ENCODE measurements at regions not wholly inside any gene's neighbourhood (a gene's known extent, or its start where the extent isn't known, plus 50 kb on each side); places are given as distances from the start of the nearest gene placed in this dataset.
"Not testable (repeated sequence)": the region's sequence is repeated elsewhere in the genome, so short reads cannot be mapped to it uniquely, and the experiment has no call there.

- no peak for TF ChIP-seq ZFX (IDR thresholded peaks at IDR 0.05)
- TF ChIP-seq CTCF (conservative IDR thresholded peaks at IDR 0.05) = no peak
- no peak overlapping the region for H3K27ac ChIP-seq
These were observed 113.2 kb upstream of the VWC2 start for GRCh38 chr7:49660170-49660783.

- TF ChIP-seq CTCF (conservative IDR thresholded peaks at IDR 0.05) (no peak), ZFX (IDR thresholded peaks at IDR 0.05) (no peak)
- no peak overlapping the region for H3K27ac ChIP-seq
These were observed 112.5 kb upstream of the VWC2 start for GRCh38 chr7:49660976-49661375.

DNA sequence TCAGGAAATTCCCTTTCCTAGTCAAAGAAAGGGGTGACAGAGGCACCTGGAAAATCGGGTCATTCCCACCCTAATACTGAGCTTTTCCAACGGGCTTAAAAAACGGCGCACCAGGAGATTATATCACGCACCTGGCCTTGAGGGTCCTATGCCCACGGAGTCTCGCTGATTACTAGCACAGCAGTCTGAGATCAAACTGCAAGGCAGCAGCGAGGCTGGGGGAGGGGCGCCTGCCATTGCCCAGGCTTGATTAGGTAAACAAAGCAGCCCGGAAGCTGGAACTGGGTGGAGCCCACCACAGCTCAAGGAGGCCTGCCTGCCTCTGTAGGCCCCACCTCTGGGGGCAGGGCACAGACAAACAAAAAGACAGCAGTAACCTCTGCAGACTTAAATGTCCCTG, 107.5 kb upstream of the VWC2 start:
- H3K27ac ChIP-seq = not testable (repeated sequence)

DNA sequence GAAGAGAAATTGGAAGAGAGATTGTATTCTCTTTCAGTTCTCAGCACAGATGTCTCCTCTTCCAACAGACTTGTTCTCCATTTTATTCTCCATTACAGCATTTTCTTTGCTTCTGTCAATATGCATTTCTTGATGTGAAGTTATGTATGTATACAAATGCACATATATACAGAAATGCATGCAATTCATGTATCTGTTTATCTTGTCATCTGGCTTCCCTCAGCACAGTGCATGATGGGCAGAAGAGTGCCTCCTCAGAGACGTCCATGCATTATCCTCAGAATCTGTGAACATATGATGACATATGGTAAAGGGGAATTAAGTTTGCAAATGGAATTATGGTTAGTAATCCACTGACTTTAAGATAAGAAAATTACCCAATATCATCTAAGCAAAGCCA, 106.7 kb upstream of the VWC2 start:
- no peak overlapping the region for H3K27ac ChIP-seq
- TF ChIP-seq ZFX (IDR thresholded peaks at IDR 0.05) = no peak
- TF ChIP-seq CTCF (conservative IDR thresholded peaks at IDR 0.05) = no peak

DNA sequence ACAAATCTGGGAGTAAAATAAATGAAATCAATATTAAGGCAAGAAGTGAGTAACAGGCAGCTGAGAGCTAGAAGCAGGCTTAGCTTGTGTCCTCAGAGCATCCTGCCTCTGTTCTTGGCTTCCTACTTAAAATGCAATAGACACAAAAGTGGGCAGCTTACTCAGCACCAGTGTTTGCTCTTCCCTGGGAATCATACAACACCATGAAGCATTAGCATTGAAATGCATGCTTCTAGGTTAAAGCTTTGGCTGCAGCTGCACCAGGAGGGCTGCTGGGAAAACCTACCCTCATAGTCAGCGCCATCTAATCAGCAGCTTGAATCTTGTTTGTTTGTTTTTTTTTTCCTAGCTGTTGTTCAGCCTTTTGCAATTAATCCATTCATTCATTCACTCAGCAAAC, 104.2 kb upstream of the VWC2 start:
- H3K27ac ChIP-seq = no peak overlapping the region
- TF ChIP-seq CTCF (conservative IDR thresholded peaks at IDR 0.05) (no peak), ZFX (IDR thresholded peaks at IDR 0.05) (no peak)

GRCh38 chr7:49669692-49670260, 103.7 kb upstream of the VWC2 start:
- H3K27ac ChIP-seq = no peak overlapping the region
- TF ChIP-seq CTCF (conservative IDR thresholded peaks at IDR 0.05) = no peak
- no peak for TF ChIP-seq ZFX (IDR thresholded peaks at IDR 0.05)

GRCh38 chr7:49670991-49671390, 102.4 kb upstream of the VWC2 start:
- TF ChIP-seq CTCF (conservative IDR thresholded peaks at IDR 0.05) (no peak), ZFX (IDR thresholded peaks at IDR 0.05) (no peak)
- no peak overlapping the region for H3K27ac ChIP-seq

- TF ChIP-seq CTCF (conservative IDR thresholded peaks at IDR 0.05) = no peak
- H3K27ac ChIP-seq = no peak overlapping the region
These were observed 80.9 kb upstream of the VWC2 start for GRCh38 chr7:49692516-49692915.

Data from C4-2B (cell line).